GM12801 (cell line): ENCODE measurements at regions not wholly inside any gene's neighbourhood (a gene's known extent, or its start where the extent isn't known, plus 50 kb on each side); places are given as distances from the start of the nearest gene placed in this dataset.

Experiments
- CTCF ChIP-seq: IDR thresholded peaks from one replicate; pipeline ENCODE4 v1.5.1; 2011; ENCODE audit warnings: control low read depth; ENCODE audit not compliant: insufficient read length; ENCODE audit errors: extremely low read depth

- TF ChIP-seq CTCF = no peak
Measured at GRCh38 chr5:173802670-173803165, 85.4 kb upstream of the CPEB4 start.

- no peak for TF ChIP-seq CTCF
Measured at GRCh38 chr5:173804579-173804978, 83.6 kb upstream of the CPEB4 start.

GRCh38 chr5:173806270-173807035, 81.7 kb upstream of the CPEB4 start:
- no peak for TF ChIP-seq CTCF

- no peak for TF ChIP-seq CTCF
Measured at GRCh38 chr5:173807181-173807655, 80.9 kb upstream of the CPEB4 start.

GRCh38 chr5:173808079-173808808, 79.9 kb upstream of the CPEB4 start:
- TF ChIP-seq CTCF = no peak

- TF ChIP-seq CTCF = no peak
Measured at GRCh38 chr5:173809014-173809413, 79.1 kb upstream of the CPEB4 start.

GRCh38 chr5:173812811-173813550, 75.2 kb upstream of the CPEB4 start:
- no peak for TF ChIP-seq CTCF
